Spleen (tissue), 7 donors: ENCODE measurements at regions not wholly inside any gene's neighbourhood (a gene's known extent, or its start where the extent isn't known, plus 50 kb on each side); places are given as distances from the start of the nearest gene placed in this dataset.

Source experiments
- CTCF ChIP-seq, 11 experiments: fragments of 200-600 bp in 7 of 11; fragments of 450-650 bp in 4 of 11; sonication (generic) in 4 of 11; IDR thresholded peaks in 8 of 11; conservative IDR thresholded peaks in 3 of 11; 1 replicate in 7 of 11; 2 replicates in 4 of 11; pipeline versions ENCODE4 v1.4.0 to v1.8.0; 2016 to 2021; ENCODE audit warnings: antibody characterized with exemption in 11 of 11, inconsistent platforms in 4 of 11, mild to moderate bottlenecking in 1 of 11
- POLR2A ChIP-seq, 3 donors: fragments of 450-650 bp; IDR thresholded peaks; one replicate each; pipeline ENCODE4 v1.5.1; 2017; ENCODE audit warnings: antibody characterized with exemption in 3 of 3, mild to moderate bottlenecking in 1 of 3
- POLR2AphosphoS5 ChIP-seq, 3 donors: sonication (generic); formaldehyde crosslinking; IDR thresholded peaks; one replicate each; pipeline ENCODE4 v1.5.1; 2017; ENCODE audit warnings: antibody characterized with exemption in 3 of 3
- donor health status: DM: no; HTN: no; CAD: no; lungs with moderate emphysema.
- donor health status: DM: no; HTN: no; CAD: no.
- donor health status: DM: no; HTN: no; CAD: no.

GRCh38 chr13:78780708-78781107, 121.8 kb upstream of the OBI1 start:
- no peak for TF ChIP-seq CTCF (IDR thresholded peaks at IDR 0.05 in 8 of 11, conservative IDR thresholded peaks at IDR 0.05 in 3 of 11)
- TF ChIP-seq POLR2A (IDR thresholded peaks at IDR 0.05), result no peak
- TF ChIP-seq POLR2AphosphoS5 (IDR thresholded peaks at IDR 0.05), result no peak
